GM12864 (cell line): ENCODE measurements at regions not wholly inside any gene's neighbourhood (a gene's known extent, or its start where the extent isn't known, plus 50 kb on each side); places are given as distances from the start of the nearest gene placed in this dataset.

Source experiments
- DNase-seq: peaks from one replicate; pipeline ENCODE4 v3.0.0-alpha.2; 2011; ENCODE audit warnings: low read depth
- H3K4me3 ChIP-seq: 2 replicates; pipeline ENCODE4 v1.5.1; 2011; ENCODE audit warnings: mild to moderate bottlenecking, low read depth, low read length, control low read depth
- CTCF ChIP-seq: IDR thresholded peaks from 2 replicates; pipeline ENCODE4 v1.5.1; 2011; ENCODE audit warnings: low read depth, mild to moderate bottlenecking, moderate library complexity, low read length, control low read depth, inconsistent platforms; ENCODE audit errors: missing control alignments

- no peak for DNase-seq
- TF ChIP-seq CTCF, result no peak
- no peak overlapping the region for H3K4me3 ChIP-seq
Measured at GRCh38 chr18:78780719-78781600, 198.7 kb upstream of the SALL3 start.

GRCh38 chr18:78781601-78781960, 198.0 kb upstream of the SALL3 start:
- no peak overlapping the region for H3K4me3 ChIP-seq
- TF ChIP-seq CTCF, result no peak
- DNase-seq, result no peak

- no peak for DNase-seq
- no peak for TF ChIP-seq CTCF
- no peak overlapping the region for H3K4me3 ChIP-seq
Measured at GRCh38 chr18:78782951-78783563, 196.6 kb upstream of the SALL3 start.

GRCh38 chr18:78783564-78783960, 196.1 kb upstream of the SALL3 start:
- no peak for TF ChIP-seq CTCF
- DNase-seq, result no peak

GRCh38 chr18:78784861-78785260, 194.8 kb upstream of the SALL3 start:
- no peak overlapping the region for H3K4me3 ChIP-seq
- TF ChIP-seq CTCF, result no peak
- no peak for DNase-seq

More at GRCh38 chr18:78783564-78783960, 196.1 kb upstream of the SALL3 start:
- H3K4me3 ChIP-seq, result no peak overlapping the region

- no peak for TF ChIP-seq CTCF
- no peak overlapping the region for H3K4me3 ChIP-seq
- DNase-seq, result no peak
Measured at GRCh38 chr18:78785706-78786105, 193.9 kb upstream of the SALL3 start.
